ENCODE measurements at regions not wholly inside any gene's neighbourhood (a gene's known extent, or its start where the extent isn't known, plus 50 kb on each side); places are given as distances from the start of the nearest gene placed in this dataset.

- Histone ChIP-seq H4K20me1 (ENCODE audit: low read depth, low read length) (no peaks in the 10 kb centered on the region), H3K9me3 (ENCODE audit: insufficient read depth, low read length) (peaks cover 9% of the 10 kb centered on the region; the same call in 1 of the 2 replicates)
Measured at GRCh38 chr21:9758141-9758540, 763.2 kb upstream of the TPTE start.

DNA sequence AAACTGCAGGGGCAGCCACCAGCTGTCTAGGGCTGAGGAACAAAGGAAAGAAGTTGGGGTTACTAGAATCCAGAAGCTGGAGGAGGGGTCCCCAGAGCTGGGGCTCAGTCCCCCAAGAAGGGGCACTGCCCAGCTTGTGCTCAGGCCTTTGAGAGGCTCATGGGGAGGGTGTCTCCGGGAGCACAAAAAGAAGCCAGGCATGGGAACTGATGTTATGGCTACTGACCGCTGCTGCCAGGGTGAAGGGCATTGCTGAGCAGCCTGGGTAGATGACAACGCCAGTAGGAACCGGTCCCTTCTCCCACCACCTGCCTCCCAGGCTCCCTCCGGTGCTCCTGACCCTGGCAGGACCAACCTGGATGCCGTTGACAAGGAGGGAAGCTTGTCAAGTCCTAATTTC is 762.5 kb upstream of the TPTE start:
- Histone ChIP-seq H3K9me3 (ENCODE audit: insufficient read depth, low read length) (peaks cover 17% of the 10 kb centered on the region; the same call in 1 of the 2 replicates), H3K36me3 (ENCODE audit: low read length) (no peaks in the 10 kb centered on the region)

More at GRCh38 chr21:9758141-9758540, 763.2 kb upstream of the TPTE start:
- no peaks in the 10 kb centered on the region for H3K36me3 ChIP-seq (ENCODE audit: low read length)
- H3K4me2 ChIP-seq (ENCODE audit: low read depth, low read length, poor library complexity, severe bottlenecking) = no peak overlapping the region
- H3K27ac ChIP-seq (ENCODE audit: low read depth, low read length) = no peak overlapping the region
- no peaks in the 10 kb centered on the region for H3F3A ChIP-seq (ENCODE audit: insufficient read depth)
- TF ChIP-seq EZH2phosphoT487 (conservative IDR thresholded peaks at IDR 0.05; ENCODE audit: low read length) = no peak
- no peak overlapping the region for H2AFZ ChIP-seq (ENCODE audit: low read depth, low read length, severe bottlenecking)
- no peaks in the 10 kb centered on the region for H3K27me3 ChIP-seq (ENCODE audit: low read length)
- no peaks in the 10 kb centered on the region for H3K79me2 ChIP-seq (ENCODE audit: insufficient read depth, low read length)
- H3K9me2 ChIP-seq (replicated peaks; ENCODE audit: insufficient read depth, low read length) = no peaks in the 10 kb centered on the region
- no peak overlapping the region for H3K4me3 ChIP-seq (ENCODE audit: insufficient read depth, low read length, poor library complexity, severe bottlenecking)
- H3K9ac ChIP-seq (ENCODE audit: low read length) = no peak overlapping the region

GRCh38 chr21:9759972-9760371 is 761.4 kb upstream of the TPTE start:
- Histone ChIP-seq H3K9me2 (replicated peaks; ENCODE audit: insufficient read depth, low read length) (no peaks in the 10 kb centered on the region), H3K79me2 (ENCODE audit: insufficient read depth, low read length) (no peaks in the 10 kb centered on the region), H3K27ac (ENCODE audit: low read depth, low read length) (no peak overlapping the region), H3K4me2 (ENCODE audit: low read depth, low read length, poor library complexity, severe bottlenecking) (no peak overlapping the region), H2AFZ (ENCODE audit: low read depth, low read length, severe bottlenecking) (no peak overlapping the region), H3K27me3 (ENCODE audit: low read length) (no peaks in the 10 kb centered on the region), H3F3A (ENCODE audit: insufficient read depth) (no peaks in the 10 kb centered on the region), H3K4me3 (ENCODE audit: insufficient read depth, low read length, poor library complexity, severe bottlenecking) (no peak overlapping the region), H3K9ac (ENCODE audit: low read length) (no peak overlapping the region), H3K36me3 (ENCODE audit: low read length) (no peaks in the 10 kb centered on the region), H3K9me3 (ENCODE audit: insufficient read depth, low read length) (peaks cover 23% of the 10 kb centered on the region; the same call in 1 of the 2 replicates), H4K20me1 (ENCODE audit: low read depth, low read length) (no peaks in the 10 kb centered on the region)
- TF ChIP-seq EZH2phosphoT487 (conservative IDR thresholded peaks at IDR 0.05; ENCODE audit: low read length) (no peak), CTCF (IDR thresholded peaks at IDR 0.05; ENCODE audit: insufficient read depth, low read length, poor library complexity, severe bottlenecking) (no peak)

More for the DNA sequence above, 762.5 kb upstream of the TPTE start:
- Histone ChIP-seq H4K20me1 (ENCODE audit: low read depth, low read length) (no peaks in the 10 kb centered on the region), H3K9me2 (replicated peaks; ENCODE audit: insufficient read depth, low read length) (no peaks in the 10 kb centered on the region), H3K9ac (ENCODE audit: low read length) (no peak overlapping the region), H3K27me3 (ENCODE audit: low read length) (no peaks in the 10 kb centered on the region), H2AFZ (ENCODE audit: low read depth, low read length, severe bottlenecking) (no peak overlapping the region), H3K27ac (ENCODE audit: low read depth, low read length) (no peak overlapping the region), H3K4me3 (ENCODE audit: insufficient read depth, low read length, poor library complexity, severe bottlenecking) (no peak overlapping the region), H3K4me2 (ENCODE audit: low read depth, low read length, poor library complexity, severe bottlenecking) (no peak overlapping the region), H3K79me2 (ENCODE audit: insufficient read depth, low read length) (no peaks in the 10 kb centered on the region), H3F3A (ENCODE audit: insufficient read depth) (no peaks in the 10 kb centered on the region)
- TF ChIP-seq EZH2phosphoT487 (conservative IDR thresholded peaks at IDR 0.05; ENCODE audit: low read length) (no peak), CTCF (IDR thresholded peaks at IDR 0.05; ENCODE audit: insufficient read depth, low read length, poor library complexity, severe bottlenecking) (no peak)

- Histone ChIP-seq H3K4me3 (ENCODE audit: insufficient read depth, low read length, poor library complexity, severe bottlenecking) (no peak overlapping the region), H3K27ac (ENCODE audit: low read depth, low read length) (no peak overlapping the region), H3K27me3 (ENCODE audit: low read length) (no peaks in the 10 kb centered on the region), H3K9me3 (ENCODE audit: insufficient read depth, low read length) (peaks cover 23% of the 10 kb centered on the region; the same call in 1 of the 2 replicates), H3K4me2 (ENCODE audit: low read depth, low read length, poor library complexity, severe bottlenecking) (no peak overlapping the region), H3F3A (ENCODE audit: insufficient read depth) (no peaks in the 10 kb centered on the region), H2AFZ (ENCODE audit: low read depth, low read length, severe bottlenecking) (no peak overlapping the region), H3K79me2 (ENCODE audit: insufficient read depth, low read length) (no peaks in the 10 kb centered on the region), H4K20me1 (ENCODE audit: low read depth, low read length) (no peaks in the 10 kb centered on the region), H3K9ac (ENCODE audit: low read length) (no peak overlapping the region), H3K36me3 (ENCODE audit: low read length) (no peaks in the 10 kb centered on the region), H3K9me2 (replicated peaks; ENCODE audit: insufficient read depth, low read length) (no peaks in the 10 kb centered on the region)
- no peak for TF ChIP-seq CTCF (IDR thresholded peaks at IDR 0.05; ENCODE audit: insufficient read depth, low read length, poor library complexity, severe bottlenecking)
- no peak for TF ChIP-seq EZH2phosphoT487 (conservative IDR thresholded peaks at IDR 0.05; ENCODE audit: low read length)
Measured at GRCh38 chr21:9760398-9761074, 760.8 kb upstream of the TPTE start.
